HCT116 (cell line): ENCODE measurements at regions not wholly inside any gene's neighbourhood (a gene's known extent, or its start where the extent isn't known, plus 50 kb on each side); places are given as distances from the start of the nearest gene placed in this dataset.

Experiments
- ATAC-seq: fragments of 200-7000 bp; cut with Tn5 transposase; 2 replicates; pipeline ENCODE4 v1.9.1; 2020; ENCODE audit warnings: mild to moderate bottlenecking, moderate library complexity
- BruUV-seq: library from RNA; stranded (reverse); fragments of 400-500 nt; replicated peaks from 2 replicates; lab custom pipeline; 2021; lab: Mats Ljungman, UMichigan
- CTCF ChIA-PET: fragments of 300-600 bp; sonication (Branson Sonifier 250); formaldehyde crosslinking; loops from one replicate; lab custom pipeline; 2021; ENCODE audit warnings: antibody characterized with exemption; lab: Charles Lee
- POLR2A ChIA-PET: fragments of 300-600, 350-600 bp; sonication (Branson Sonifier 250); formaldehyde crosslinking; loops from one replicate; lab custom pipeline; 2021; ENCODE audit warnings: antibody characterized with exemption; lab: Charles Lee
- RAD21 ChIA-PET, 2 experiments: fragments of 300-600 bp; sonication (Branson Sonifier 250); formaldehyde crosslinking; loops; one replicate each; lab custom pipeline; 2023; ENCODE audit warnings: low total read pairs in 2 of 2; ENCODE audit not compliant: uncharacterized antibody in 2 of 2, unreplicated experiment in 2 of 2, low non-redundant PET in 1 of 2; lab: Charles Lee
- DNase-seq: peaks from one replicate; pipeline ENCODE4 v3.0.0-alpha.2; 2010; ENCODE audit warnings: low read depth, low spot score
- H2AFZ ChIP-seq: fragments of 200-600 bp; shearing (Covaris generic), sonication (generic); 2 replicates; pipeline ENCODE4 v1.6.1; 2017; ENCODE audit warnings: low read depth, mixed run types, mixed read lengths, antibody characterized with exemption, low read length; ENCODE audit not compliant: poor library complexity, severe bottlenecking
- H3K27ac ChIP-seq: 2 replicates; pipeline ENCODE4 v1.5.1; 2012; ENCODE audit warnings: low read depth, low read length
- H3K27me3 ChIP-seq: fragments of 200-600 bp; sonication (generic); 2 replicates; pipeline ENCODE4 v1.6.1; 2016; ENCODE audit warnings: mixed run types, low read length, mixed read lengths; ENCODE audit not compliant: insufficient read depth
- H3K36me3 ChIP-seq, 2 experiments: fragments of 200-500 bp in 1 of 2; fragments of 200-600 bp in 1 of 2; sonication (Bioruptor generic) in 1 of 2; sonication (generic) in 1 of 2; 2 replicates each; pipeline versions ENCODE4 v1.5.1 to v1.6.1; 2014 to 2016; ENCODE audit warnings: low read length in 2 of 2, inconsistent platforms in 1 of 2, mixed read lengths in 1 of 2, mixed run types in 1 of 2; ENCODE audit not compliant: insufficient read depth in 2 of 2, control insufficient read depth in 1 of 2
- H3K4me1 ChIP-seq, 2 experiments: fragments of 200-600 bp in 1 of 2; sonication (generic) in 1 of 2; 2 replicates each; pipeline versions ENCODE4 v1.5.1 to v1.6.1; 2012 to 2017; ENCODE audit warnings: low read length in 2 of 2, inconsistent platforms in 1 of 2, mild to moderate bottlenecking in 1 of 2, mixed read lengths in 1 of 2, mixed run types in 1 of 2, moderate library complexity in 1 of 2; ENCODE audit not compliant: insufficient read depth in 2 of 2, control insufficient read depth in 1 of 2
- H3K4me2 ChIP-seq: fragments of 200-600 bp; sonication (generic); 2 replicates; pipeline ENCODE4 v1.6.1; 2017; ENCODE audit warnings: mixed run types, low read length, mixed read lengths
- H3K4me3 ChIP-seq, 2 experiments: fragments of 200-600 bp in 1 of 2; sonication (generic) in 1 of 2; replicated peaks in 1 of 2; 2 replicates each; pipeline ENCODE4 v1.5.1; 2011 to 2016; ENCODE audit warnings: low read length in 2 of 2, control low read depth in 1 of 2, low read depth in 1 of 2, mild to moderate bottlenecking in 1 of 2, mixed read lengths in 1 of 2, mixed run types in 1 of 2
- H3K79me2 ChIP-seq: fragments of 200-600 bp; sonication (generic); 2 replicates; pipeline ENCODE4 v1.6.1; 2017; ENCODE audit warnings: mild to moderate bottlenecking, mixed run types, low read length, moderate library complexity, mixed read lengths; ENCODE audit not compliant: insufficient read depth
- H3K9ac ChIP-seq: fragments of 200-600 bp; sonication (generic); 2 replicates; pipeline ENCODE4 v1.6.1; 2016; ENCODE audit warnings: low read length, mixed read lengths
- H3K9me2 ChIP-seq: fragments of 200-600 bp; sonication (generic), shearing (Covaris generic); 2 replicates; pipeline ENCODE4 v1.6.1; 2017; ENCODE audit warnings: mixed run types, mild to moderate bottlenecking, moderate library complexity; ENCODE audit not compliant: insufficient read depth
- H3K9me3 ChIP-seq, 2 experiments: fragments of 200-500 bp in 1 of 2; fragments of 200-600 bp in 1 of 2; sonication (Bioruptor generic) in 1 of 2; sonication (generic) in 1 of 2; 2 replicates each; pipeline ENCODE4 v1.6.1; 2014 to 2017; ENCODE audit warnings: low read length in 2 of 2, mixed read lengths in 2 of 2, inconsistent platforms in 1 of 2, low read depth in 1 of 2, mild to moderate bottlenecking in 1 of 2, mixed run types in 1 of 2, moderate library complexity in 1 of 2; ENCODE audit not compliant: control insufficient read depth in 1 of 2, insufficient read depth in 1 of 2
- H4K20me1 ChIP-seq: fragments of 200-600 bp; sonication (generic), shearing (Covaris generic); 2 replicates; pipeline ENCODE4 v1.6.1; 2017; ENCODE audit warnings: mixed run types, mild to moderate bottlenecking, moderate library complexity; ENCODE audit not compliant: insufficient read depth
- ATF3 ChIP-seq: IDR thresholded peaks from 2 replicates; pipeline ENCODE4 v1.6.1; 2012
- CBX3 ChIP-seq: IDR thresholded peaks from 2 replicates; pipeline ENCODE4 v1.6.1; 2012; ENCODE audit warnings: low read depth
- CTCF ChIP-seq, 3 experiments: fragments of 200-600 bp in 1 of 3; sonication (generic) in 1 of 3; IDR thresholded peaks in 2 of 3; conservative IDR thresholded peaks in 1 of 3; 2 replicates each; pipeline ENCODE4 v1.5.1; 2012 to 2017; ENCODE audit warnings: low read depth in 2 of 3, low read length in 2 of 3, antibody characterized with exemption in 1 of 3, borderline replicate concordance in 1 of 3, control low read depth in 1 of 3, mild to moderate bottlenecking in 1 of 3, mixed read lengths in 1 of 3, mixed run types in 1 of 3, moderate library complexity in 1 of 3; ENCODE audit not compliant: insufficient read depth in 1 of 3
- ELF1 ChIP-seq: IDR thresholded peaks from 2 replicates; pipeline ENCODE4 v1.6.1; 2012; ENCODE audit warnings: low read depth, borderline replicate concordance
- EZH2 ChIP-seq: fragments of 200-600 bp; sonication (generic); IDR thresholded peaks from 2 replicates; pipeline ENCODE4 v1.6.1; 2017; ENCODE audit warnings: antibody characterized with exemption, mixed run types
- SIN3A ChIP-seq: IDR thresholded peaks from 2 replicates; pipeline ENCODE4 v1.6.1; 2012; ENCODE audit warnings: low read depth
- SP1 ChIP-seq: IDR thresholded peaks from 2 replicates; pipeline ENCODE4 v1.6.1; 2012; ENCODE audit warnings: low read depth
- SRF ChIP-seq: IDR thresholded peaks from 2 replicates; pipeline ENCODE4 v1.6.1; 2012; ENCODE audit warnings: low read depth
- ZBTB33 ChIP-seq: IDR thresholded peaks from 2 replicates; pipeline ENCODE4 v1.6.1; 2011; ENCODE audit warnings: mild to moderate bottlenecking, low read length, moderate library complexity; ENCODE audit not compliant: insufficient replicate concordance; ENCODE audit errors: extremely low read depth
- ZFX ChIP-seq: fragments of 450-650 bp; IDR thresholded peaks from 2 replicates; pipeline ENCODE4 v1.6.1; 2017
- ZNF274 ChIP-seq: fragments of 200-500 bp; sonication (Bioruptor generic); IDR thresholded peaks from 2 replicates; pipeline ENCODE4 v1.6.1; 2014; ENCODE audit warnings: mild to moderate bottlenecking, low read depth, low read length, inconsistent platforms
- intact Hi-C: fragments of 100-400 bp; cut with micrococcal nuclease; formaldehyde crosslinking; loops from 2 replicates; pipeline ENCODE4 v1.10.0; 2022

- Histone ChIP-seq H2AFZ (no peak overlapping the region), H3K27me3 (no peaks in the 10 kb centered on the region), H3K4me1 (no peaks in the 10 kb centered on the region), H3K79me2 (no peaks in the 10 kb centered on the region), H4K20me1 (no peaks in the 10 kb centered on the region), H3K9ac (no peak overlapping the region), H3K4me2 (no peak overlapping the region), H3K9me3 (no peaks in the 10 kb centered on the region), H3K27ac (no peak overlapping the region), H3K9me2 (no peaks in the 10 kb centered on the region), H3K36me3 (no peaks in the 10 kb centered on the region), H3K4me3 (no peak overlapping the region)
- ATAC-seq (no peak), DNase-seq (no peak)
- ChIA-PET CTCF (no interaction called here), RAD21 (no interaction called here), POLR2A (no interaction called here)
- no TSS peak for BruUV-seq
- no peak for TF ChIP-seq EZH2
- TF ChIP-seq ZNF274: no peak
- no peak for TF ChIP-seq ELF1
- TF ChIP-seq ATF3: no peak
- no peak for TF ChIP-seq ZBTB33
- TF ChIP-seq SIN3A: no peak
- no peak for TF ChIP-seq CBX3
- no peak for TF ChIP-seq CTCF (IDR thresholded peaks at IDR 0.05 in 2 of 3, conservative IDR thresholded peaks at IDR 0.05 in 1 of 3; ENCODE audit: borderline replicate concordance in 1 of 3, insufficient read depth in 1 of 3, low read depth in 2 of 3, low read length in 2 of 3)
- TF ChIP-seq SP1: no peak
- no peak for TF ChIP-seq SRF
- no peak for TF ChIP-seq ZFX
- intact Hi-C loops: no loop called here
These were observed 176.7 kb upstream of the SLC8A1 start for GRCh38 chr2:40628556-40628955.
